IPS-NIHi7 (cell line): ENCODE measurements at regions not wholly inside any gene's neighbourhood (a gene's known extent, or its start where the extent isn't known, plus 50 kb on each side); places are given as distances from the start of the nearest gene placed in this dataset.

Source experiments
- DNase-seq: peaks from one replicate; pipeline ENCODE4 v3.0.0; 2012; ENCODE audit warnings: mixed read lengths; ENCODE audit errors: extremely low spot score

DNA sequence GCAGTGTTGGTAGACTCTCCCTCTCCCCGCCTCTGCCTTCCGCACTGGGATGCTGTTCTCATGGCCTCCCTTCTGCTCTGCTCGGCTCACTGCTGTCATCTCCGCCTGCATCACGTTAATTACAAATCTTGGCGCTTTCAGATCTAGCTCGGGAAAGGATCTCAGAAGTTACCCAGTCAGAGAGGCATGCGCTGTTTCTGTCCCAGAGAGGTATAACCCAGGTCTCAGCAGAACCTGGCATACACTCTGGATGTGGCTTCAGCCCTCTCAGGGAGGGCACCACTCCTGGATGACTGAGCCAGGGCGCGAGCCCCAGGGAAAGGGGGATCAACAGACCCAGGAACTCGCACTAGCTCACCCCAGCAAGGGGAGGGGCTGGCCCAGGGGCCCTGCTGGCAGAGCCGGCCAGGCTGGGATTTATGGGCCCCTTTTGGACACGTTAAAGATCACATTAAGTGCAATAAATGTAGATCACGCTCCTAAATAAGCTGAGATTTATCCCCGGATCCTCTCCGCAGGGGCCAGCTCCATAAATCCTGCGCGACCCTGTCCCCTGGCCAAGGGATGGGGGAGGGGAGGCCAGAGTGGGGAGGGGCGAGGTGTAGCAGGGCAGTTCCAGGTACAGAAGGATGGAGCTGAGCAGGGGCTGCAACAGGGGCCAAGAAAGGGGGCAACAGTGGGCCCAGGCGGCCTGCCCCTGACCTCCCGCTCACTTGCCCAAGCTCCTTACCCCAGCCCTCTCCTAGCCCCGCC lies 101.3 kb upstream of the ZBTB40 start:
- peak; percentile 68 for DNase-seq

- DNase-seq: no peak
Measured at GRCh38 chr1:22350924-22351767, 100.5 kb upstream of the ZBTB40 start.

DNA sequence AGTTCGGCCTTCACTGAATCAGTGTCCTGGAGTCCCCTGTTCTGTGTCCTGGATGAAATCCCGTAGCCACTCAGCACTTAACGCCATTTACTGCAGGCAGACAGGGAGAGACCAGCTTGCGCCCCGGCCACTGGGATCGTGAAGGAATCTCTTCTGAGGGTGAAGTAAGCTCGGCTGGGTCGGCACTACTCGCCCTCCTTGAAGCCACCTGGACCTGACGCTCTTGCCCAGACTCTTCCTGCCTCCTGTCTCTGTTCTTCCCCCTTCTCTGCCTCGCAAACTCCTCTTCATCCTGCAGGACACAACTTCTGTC lies 99.9 kb upstream of the ZBTB40 start:
- no peak for DNase-seq

GRCh38 chr1:22352355-22352754 lies 99.3 kb upstream of the ZBTB40 start:
- DNase-seq: no peak

GRCh38 chr1:22352896-22353295 lies 98.8 kb upstream of the ZBTB40 start:
- no peak for DNase-seq

GRCh38 chr1:22359427-22359826 lies 92.2 kb upstream of the ZBTB40 start:
- no peak for DNase-seq

- no peak for DNase-seq
Measured at GRCh38 chr1:22362626-22363402, 88.8 kb upstream of the ZBTB40 start.

DNA sequence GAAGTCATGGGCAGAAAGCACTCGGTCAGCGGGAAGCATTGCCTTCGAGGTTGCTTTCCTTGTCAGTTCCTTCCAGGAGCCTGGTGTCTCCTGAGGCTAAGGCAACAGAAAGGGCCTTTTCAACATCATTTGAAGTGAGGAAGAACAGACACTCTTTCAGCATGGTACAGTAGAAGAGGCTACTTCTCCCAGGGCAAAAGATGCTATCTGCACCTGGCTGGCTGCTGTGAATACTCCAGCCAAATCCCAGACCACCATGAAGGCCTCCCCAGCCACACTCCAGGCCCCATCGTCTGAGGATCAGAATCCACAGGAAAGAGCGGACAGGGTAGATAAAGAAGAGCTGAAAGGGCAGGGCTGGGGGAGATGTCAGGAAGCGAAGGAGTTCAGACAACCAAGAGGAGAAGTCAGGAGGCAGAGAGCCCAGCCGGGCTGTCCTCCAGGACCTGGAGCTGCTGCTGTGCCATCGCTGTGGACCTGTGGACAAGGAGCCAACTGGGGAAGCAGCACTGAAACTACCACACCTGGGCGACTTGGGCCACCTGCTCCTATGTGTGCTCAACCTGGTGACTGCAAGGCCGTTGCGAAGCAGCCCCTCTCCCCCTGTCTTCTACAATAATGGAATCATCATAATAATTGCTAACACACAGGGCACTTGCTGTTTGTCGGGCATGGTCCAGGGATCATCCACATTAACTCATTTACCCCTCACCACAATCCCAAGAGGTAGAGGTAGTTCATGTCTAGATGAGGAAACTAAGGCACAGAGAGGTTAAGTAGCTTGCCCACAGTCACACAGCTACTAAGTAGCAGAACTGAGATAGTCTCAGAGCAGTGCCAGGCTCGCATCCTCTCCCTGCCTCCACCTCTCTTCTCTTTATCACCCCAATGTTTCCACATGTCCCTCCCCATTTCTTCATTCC lies 88.0 kb upstream of the ZBTB40 start:
- DNase-seq: no peak

DNA sequence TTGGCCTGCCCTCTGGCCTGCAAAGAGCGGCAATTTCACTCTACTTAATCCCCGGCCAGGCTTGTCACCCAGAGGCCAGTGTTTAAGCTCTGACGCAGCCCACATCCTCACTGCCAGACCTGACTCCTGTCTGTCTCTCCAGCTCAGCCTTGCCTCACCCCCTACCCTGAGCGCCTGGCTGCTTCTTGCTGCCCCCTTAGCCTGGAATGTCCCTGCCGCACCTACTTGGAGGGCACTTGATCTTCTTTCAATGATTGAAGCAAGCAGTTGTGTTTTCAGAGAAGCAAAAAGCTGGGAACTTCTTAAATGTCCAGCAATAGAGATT lies 87.4 kb upstream of the ZBTB40 start:
- DNase-seq: no peak

- DNase-seq: peak; percentile 63
Measured at GRCh38 chr1:22364764-22365163, 86.9 kb upstream of the ZBTB40 start.

DNA sequence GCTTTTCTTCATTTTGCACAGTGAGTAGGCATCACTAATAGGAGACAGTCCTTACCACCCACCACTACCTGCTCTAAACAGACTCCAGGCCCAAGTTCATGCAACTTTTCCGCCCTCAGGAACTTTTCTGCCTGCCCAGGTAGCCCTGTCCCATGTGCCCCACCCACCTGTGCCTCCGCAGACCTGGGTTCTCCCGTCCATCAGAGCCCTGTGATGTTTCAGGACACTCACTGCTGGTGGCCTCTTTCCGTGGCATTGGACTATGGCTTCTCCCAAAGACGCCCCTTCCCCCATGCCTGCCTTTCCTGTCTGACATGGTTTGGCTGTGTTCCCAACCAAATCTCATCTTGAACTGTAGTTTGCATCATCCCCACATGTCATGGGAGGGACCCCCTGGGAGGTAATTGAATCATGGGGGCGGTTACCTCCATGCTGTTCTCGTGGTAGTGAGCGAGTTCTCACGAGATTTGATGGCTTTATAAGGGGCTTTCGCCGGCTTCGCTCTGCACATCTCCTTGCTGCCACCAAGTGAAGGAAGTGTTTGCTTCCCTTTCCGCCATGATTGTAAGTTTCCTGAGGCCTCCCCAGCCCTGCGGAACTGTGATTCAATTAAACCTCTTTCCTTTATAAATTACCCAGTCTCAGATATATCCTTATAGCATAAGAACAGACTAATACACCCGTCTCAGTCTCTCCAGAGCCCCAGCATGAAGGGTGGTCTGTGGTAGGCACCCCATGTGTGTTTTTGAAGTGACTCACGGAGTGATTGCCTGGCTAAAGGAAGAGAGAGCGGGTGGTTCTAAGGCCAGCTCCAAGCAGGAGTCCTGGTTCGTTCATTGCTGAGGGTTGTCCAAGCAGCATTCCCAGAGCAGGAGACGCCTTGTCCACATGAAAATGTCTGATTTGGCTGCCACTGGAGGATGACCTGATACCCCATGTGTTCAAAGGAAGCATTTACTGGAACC lies 86.0 kb upstream of the ZBTB40 start:
- no peak for DNase-seq

GRCh38 chr1:22366346-22366745 lies 85.3 kb upstream of the ZBTB40 start:
- no peak for DNase-seq

- no peak for DNase-seq
Measured at GRCh38 chr1:22368125-22368524, 83.5 kb upstream of the ZBTB40 start.

GRCh38 chr1:22369294-22370189 lies 82.1 kb upstream of the ZBTB40 start:
- no peak for DNase-seq

GRCh38 chr1:22370190-22370498 lies 81.5 kb upstream of the ZBTB40 start:
- DNase-seq: no peak

- DNase-seq: no peak
Measured at GRCh38 chr1:22371408-22371807, 80.2 kb upstream of the ZBTB40 start.

- DNase-seq: no peak
Measured at GRCh38 chr1:22373252-22373651, 78.4 kb upstream of the ZBTB40 start.

DNA sequence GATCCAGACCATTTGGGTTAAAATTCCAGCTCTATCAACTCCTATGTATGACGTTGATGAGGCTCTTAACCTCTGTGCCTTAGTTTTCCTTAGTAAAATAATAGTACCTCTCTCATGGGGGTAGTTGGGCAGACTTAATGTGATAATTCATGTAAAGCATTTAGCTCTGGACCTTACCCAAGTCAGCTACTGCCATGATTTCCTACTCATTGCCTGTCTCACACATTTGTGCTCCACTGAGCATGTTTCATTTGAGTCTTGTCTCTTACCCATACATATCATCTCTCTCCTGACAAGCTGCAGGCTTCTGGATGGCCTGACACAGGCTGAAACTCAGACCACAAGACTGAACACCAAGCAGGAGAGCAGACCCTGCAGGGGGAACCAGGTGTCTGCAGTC lies 77.7 kb upstream of the ZBTB40 start:
- DNase-seq: no peak

DNA sequence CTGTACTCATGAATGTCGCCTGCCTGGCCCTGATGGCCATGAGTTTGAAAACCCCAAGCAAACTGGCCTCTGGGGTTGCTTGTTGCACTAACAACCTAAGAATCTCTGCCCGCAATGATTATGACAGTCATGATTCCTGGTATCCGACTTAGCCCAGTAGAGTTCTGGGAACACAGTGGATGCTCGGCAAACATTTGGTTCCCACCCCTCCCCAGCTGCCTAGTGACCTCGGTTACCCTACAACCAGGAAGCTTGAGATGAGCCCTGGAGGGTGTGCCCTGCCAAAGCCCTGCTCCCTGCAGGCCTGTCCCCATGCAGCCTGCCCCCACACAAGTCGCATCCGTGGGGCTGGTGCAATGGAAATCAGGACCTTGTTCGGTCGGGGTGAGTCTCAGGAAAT lies 76.0 kb upstream of the ZBTB40 start:
- DNase-seq: no peak

- no peak for DNase-seq
Measured at GRCh38 chr1:22376001-22376400, 75.7 kb upstream of the ZBTB40 start.
